Fibroblast of lung (primary cell): ENCODE measurements at regions not wholly inside any gene's neighbourhood (a gene's known extent, or its start where the extent isn't known, plus 50 kb on each side); places are given as distances from the start of the nearest gene placed in this dataset.
"Not testable (repeated sequence)": the region's sequence is repeated elsewhere in the genome, so short reads cannot be mapped to it uniquely, and the experiment has no call there.

Experiments
- DNase-seq, 2 donors: peaks; one replicate each; pipeline versions ENCODE4 v3.0.0 to v3.0.0-alpha.2; 2010; ENCODE audit warnings: low read depth in 2 of 2
- H2AFZ ChIP-seq: 2 replicates; pipeline ENCODE4 v1.5.1; 2012; ENCODE audit warnings: low read length, control low read depth, inconsistent platforms
- H3K27ac ChIP-seq: 2 replicates; pipeline ENCODE4 v1.5.1; 2011; ENCODE audit warnings: low read length, control low read depth; ENCODE audit not compliant: insufficient read depth
- H3K27me3 ChIP-seq: 2 replicates; pipeline ENCODE4 v1.5.1; 2011; ENCODE audit warnings: mild to moderate bottlenecking, low read length; ENCODE audit not compliant: control insufficient read depth, insufficient read depth
- H3K36me3 ChIP-seq: 2 replicates; pipeline ENCODE4 v1.5.1; 2011; ENCODE audit warnings: low read length; ENCODE audit not compliant: control insufficient read depth, insufficient read depth
- H3K4me1 ChIP-seq: 2 replicates; pipeline ENCODE4 v1.5.1; 2011; ENCODE audit warnings: low read length; ENCODE audit not compliant: control insufficient read depth, insufficient read depth; ENCODE audit errors: extremely low read depth
- H3K4me2 ChIP-seq: 2 replicates; pipeline ENCODE4 v1.5.1; 2011; ENCODE audit warnings: low read length, control low read depth; ENCODE audit not compliant: insufficient read depth; ENCODE audit errors: extremely low read depth
- H3K4me3 ChIP-seq, 4 experiments: fragments of 200-600 bp in 1 of 4; sonication (generic) in 1 of 4; replicated peaks in 1 of 4; 2 replicates each; pipeline ENCODE4 v1.5.1; 2011 to 2016; ENCODE audit warnings: low read length in 4 of 4, low read depth in 3 of 4, mild to moderate bottlenecking in 3 of 4, control low read depth in 2 of 4, inconsistent platforms in 1 of 4, mixed read lengths in 1 of 4; ENCODE audit not compliant: insufficient read depth in 1 of 4; ENCODE audit errors: control extremely low read depth in 1 of 4
- H3K79me2 ChIP-seq: 2 replicates; pipeline ENCODE4 v1.5.1; 2012; ENCODE audit warnings: mild to moderate bottlenecking, low read length, inconsistent platforms; ENCODE audit not compliant: control insufficient read depth, insufficient read depth
- H3K9ac ChIP-seq: 2 replicates; pipeline ENCODE4 v1.5.1; 2011; ENCODE audit warnings: mild to moderate bottlenecking, low read length, control low read depth; ENCODE audit not compliant: insufficient read depth
- H3K9me3 ChIP-seq: 2 replicates; pipeline ENCODE4 v1.5.1; 2012; ENCODE audit warnings: low read depth, low read length; ENCODE audit not compliant: control insufficient read depth, insufficient read depth
- H4K20me1 ChIP-seq: 2 replicates; pipeline ENCODE4 v1.5.1; 2011; ENCODE audit warnings: low read length; ENCODE audit not compliant: control insufficient read depth, insufficient read depth; ENCODE audit errors: extremely low read depth
- EZH2 ChIP-seq: IDR thresholded peaks from 2 replicates; pipeline ENCODE4 v1.5.1; 2012; ENCODE audit warnings: low read length, control low read depth, mild to moderate bottlenecking; ENCODE audit errors: missing control alignments
- TF ChIP-seq, protein P1 (sequence below), 2 donors: IDR thresholded peaks in 1 of 2; conservative IDR thresholded peaks in 1 of 2; 1 replicate in 1 of 2; 2 replicates in 1 of 2; pipeline ENCODE4 v1.5.1; 2011 to 2012; ENCODE audit warnings: low read length in 2 of 2, control low read depth in 1 of 2, inconsistent platforms in 1 of 2, low read depth in 1 of 2, mild to moderate bottlenecking in 1 of 2

DNA sequence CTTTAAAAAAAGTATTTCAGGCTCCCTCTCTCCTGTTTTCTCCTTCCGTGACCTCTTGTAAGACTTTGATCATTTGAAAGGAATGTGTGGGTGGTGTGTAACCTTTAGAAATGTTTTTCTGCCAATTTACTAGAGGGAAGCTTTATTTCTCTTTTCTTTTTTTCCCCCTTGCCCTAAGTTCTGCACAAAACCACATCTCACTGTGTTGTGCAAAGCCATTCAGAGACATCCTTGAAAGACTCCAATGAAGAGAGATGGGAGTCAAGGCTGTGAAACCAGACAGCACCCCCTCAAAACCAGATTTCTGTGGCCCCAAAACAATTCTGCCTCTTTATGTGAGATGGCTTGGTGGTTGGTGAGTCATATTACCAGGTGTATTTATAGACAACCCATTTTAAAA lies 184.6 kb upstream of the ERBB4 start:
- Histone ChIP-seq H2AFZ (no peak overlapping the region), H4K20me1 (no peaks in the 10 kb centered on the region), H3K9me3 (no peaks in the 10 kb centered on the region), H3K9ac (no peak overlapping the region), H3K27me3 (no peaks in the 10 kb centered on the region), H3K79me2 (no peaks in the 10 kb centered on the region), H3K36me3 (no peaks in the 10 kb centered on the region), H3K4me2 (no peak overlapping the region), H3K27ac (no peak overlapping the region), H3K4me3 (no peak overlapping the region), H3K4me1 (no peaks in the 10 kb centered on the region)
- TF ChIP-seq, protein P1, sequence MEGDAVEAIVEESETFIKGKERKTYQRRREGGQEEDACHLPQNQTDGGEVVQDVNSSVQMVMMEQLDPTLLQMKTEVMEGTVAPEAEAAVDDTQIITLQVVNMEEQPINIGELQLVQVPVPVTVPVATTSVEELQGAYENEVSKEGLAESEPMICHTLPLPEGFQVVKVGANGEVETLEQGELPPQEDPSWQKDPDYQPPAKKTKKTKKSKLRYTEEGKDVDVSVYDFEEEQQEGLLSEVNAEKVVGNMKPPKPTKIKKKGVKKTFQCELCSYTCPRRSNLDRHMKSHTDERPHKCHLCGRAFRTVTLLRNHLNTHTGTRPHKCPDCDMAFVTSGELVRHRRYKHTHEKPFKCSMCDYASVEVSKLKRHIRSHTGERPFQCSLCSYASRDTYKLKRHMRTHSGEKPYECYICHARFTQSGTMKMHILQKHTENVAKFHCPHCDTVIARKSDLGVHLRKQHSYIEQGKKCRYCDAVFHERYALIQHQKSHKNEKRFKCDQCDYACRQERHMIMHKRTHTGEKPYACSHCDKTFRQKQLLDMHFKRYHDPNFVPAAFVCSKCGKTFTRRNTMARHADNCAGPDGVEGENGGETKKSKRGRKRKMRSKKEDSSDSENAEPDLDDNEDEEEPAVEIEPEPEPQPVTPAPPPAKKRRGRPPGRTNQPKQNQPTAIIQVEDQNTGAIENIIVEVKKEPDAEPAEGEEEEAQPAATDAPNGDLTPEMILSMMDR (conservative IDR thresholded peaks at IDR 0.05 in 1 of 2, IDR thresholded peaks at IDR 0.05 in 1 of 2; ENCODE audit: low read depth in 1 of 2, low read length in 2 of 2), result no peak
- TF ChIP-seq EZH2, result no peak
- DNase-seq, result peak; percentile 19 to 81

DNA sequence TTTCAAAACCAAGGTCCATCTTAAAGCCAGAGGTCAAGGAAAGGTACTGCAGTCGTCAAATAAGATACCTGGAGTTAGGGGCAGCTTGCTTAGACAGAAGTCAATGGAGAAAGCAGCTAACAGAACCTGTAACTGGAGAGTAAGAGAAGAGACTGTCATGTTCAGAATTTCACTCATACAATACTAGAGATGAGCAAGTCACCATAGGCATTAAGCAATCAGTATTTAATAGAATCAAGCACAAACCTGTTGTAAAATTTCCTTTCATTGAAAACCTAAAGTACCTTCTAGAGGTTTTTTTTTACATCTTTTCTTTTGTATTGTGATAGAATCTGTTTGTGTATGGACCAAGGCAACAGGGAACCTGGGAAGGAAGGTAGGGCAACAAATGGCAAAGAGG lies 183.4 kb upstream of the ERBB4 start:
- TF ChIP-seq, protein P1 (conservative IDR thresholded peaks at IDR 0.05 in 1 of 2, IDR thresholded peaks at IDR 0.05 in 1 of 2; ENCODE audit: low read depth in 1 of 2, low read length in 2 of 2), result no peak
- no peak for TF ChIP-seq EZH2
- H3K79me2 ChIP-seq, result no peaks in the 10 kb centered on the region
- H2AFZ ChIP-seq, result no peak overlapping the region

DNA sequence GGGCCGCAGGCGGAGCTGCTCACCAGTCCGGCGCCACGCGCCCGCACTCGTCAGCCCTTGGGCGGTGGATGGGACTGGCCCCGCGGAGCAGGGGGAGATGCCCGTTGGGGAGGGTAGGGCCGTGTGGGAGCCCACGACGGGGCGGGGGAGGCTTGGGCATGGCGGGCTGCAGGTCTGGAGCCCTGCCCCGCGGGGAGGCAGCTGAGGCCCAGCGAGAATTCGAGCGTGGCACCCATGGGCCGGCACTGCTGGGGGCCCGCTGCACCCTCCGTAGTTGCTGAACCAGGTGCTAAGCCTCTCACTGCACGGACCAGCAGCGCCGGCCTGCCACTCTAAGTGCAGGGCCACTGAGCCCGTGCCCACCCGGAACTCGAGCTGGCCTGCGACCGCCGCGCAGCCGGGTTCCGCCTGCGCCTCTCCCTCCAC lies 182.4 kb upstream of the ERBB4 start:
- Histone ChIP-seq H3K9me3 (no peaks in the 10 kb centered on the region), H3K4me1 (no peaks in the 10 kb centered on the region)
- TF ChIP-seq EZH2, result no peak
- TF ChIP-seq, protein P1 (conservative IDR thresholded peaks at IDR 0.05 in 1 of 2, IDR thresholded peaks at IDR 0.05 in 1 of 2; ENCODE audit: low read depth in 1 of 2, low read length in 2 of 2), result no peak

More for the DNA sequence above, 183.4 kb upstream of the ERBB4 start:
- no peak overlapping the region for H3K27ac ChIP-seq
- no peaks in the 10 kb centered on the region for H3K9me3 ChIP-seq
- H3K4me3 ChIP-seq, result no peak overlapping the region
- no peaks in the 10 kb centered on the region for H4K20me1 ChIP-seq
- H3K9ac ChIP-seq, result no peak overlapping the region
- DNase-seq, result no peak
- H3K27me3 ChIP-seq, result no peaks in the 10 kb centered on the region
- H3K36me3 ChIP-seq, result no peaks in the 10 kb centered on the region
- no peaks in the 10 kb centered on the region for H3K4me1 ChIP-seq
- H3K4me2 ChIP-seq, result no peak overlapping the region

DNA sequence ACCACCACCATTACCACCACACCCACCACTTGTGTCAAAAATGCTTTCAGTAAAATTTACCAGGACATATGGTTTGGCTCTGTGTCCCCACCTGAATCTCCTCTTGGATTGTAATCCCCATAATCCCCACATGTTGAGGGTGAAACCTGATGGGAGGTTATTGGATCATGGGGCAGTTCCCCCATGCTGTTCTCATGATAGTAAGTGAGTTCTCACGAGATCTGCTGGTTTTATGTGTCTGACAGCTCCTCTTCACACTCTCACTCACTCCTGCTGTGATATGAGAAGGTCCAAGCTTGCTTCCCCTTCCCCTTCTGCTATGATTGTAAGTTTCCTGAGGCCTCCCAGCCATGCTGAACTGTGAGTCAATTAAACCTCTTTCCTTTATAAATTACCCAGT lies 176.8 kb upstream of the ERBB4 start:
- not testable (repeated sequence) for H3K4me3 ChIP-seq, H3K27me3 ChIP-seq, H3K36me3 ChIP-seq, H3K4me2 ChIP-seq, H3K79me2 ChIP-seq, H3K9ac ChIP-seq, H3K9me3 ChIP-seq, H3K4me1 ChIP-seq, DNase-seq, H2AFZ ChIP-seq, H4K20me1 ChIP-seq, H3K27ac ChIP-seq

More for the DNA sequence above, 182.4 kb upstream of the ERBB4 start:
- H3K27ac ChIP-seq, result no peak overlapping the region
- H3K4me2 ChIP-seq, result no peak overlapping the region
- no peaks in the 10 kb centered on the region for H3K79me2 ChIP-seq
- no peaks in the 10 kb centered on the region for H3K27me3 ChIP-seq
- H2AFZ ChIP-seq, result no peak overlapping the region
- no peak for DNase-seq
- no peak overlapping the region for H3K4me3 ChIP-seq
- H3K36me3 ChIP-seq, result no peaks in the 10 kb centered on the region
- no peaks in the 10 kb centered on the region for H4K20me1 ChIP-seq
- H3K9ac ChIP-seq, result no peak overlapping the region
